GM23338 (cell line): ENCODE measurements at regions not wholly inside any gene's neighbourhood (a gene's known extent, or its start where the extent isn't known, plus 50 kb on each side); places are given as distances from the start of the nearest gene placed in this dataset.

Experiments used
- ATAC-seq: fragments of 200-7000 bp; cut with Tn5 transposase; 3 replicates; pipeline ENCODE4 v1.9.1; 2020
- DNase-seq: peaks from one replicate; pipeline ENCODE4 v3.0.0-alpha.2; 2015; ENCODE audit warnings: low spot score
- H2AFZ ChIP-seq: fragments of 200-600 bp; sonication (generic); 2 replicates; pipeline ENCODE4 v1.8.0; 2016; ENCODE audit warnings: antibody characterized with exemption, mild to moderate bottlenecking, moderate library complexity
- H3F3A ChIP-seq: fragments of 200-600 bp; sonication (generic); replicated peaks from 2 replicates; pipeline ENCODE4 v1.8.0; 2017; ENCODE audit warnings: antibody characterized with exemption, mixed run types, low read depth
- H3K27ac ChIP-seq: fragments of 200-600 bp; sonication (generic); 2 replicates; pipeline ENCODE4 v1.6.1; 2016; ENCODE audit warnings: low read depth
- H3K27me3 ChIP-seq: fragments of 200-600 bp; sonication (generic); 2 replicates; pipeline ENCODE4 v1.8.0; 2016; ENCODE audit warnings: mild to moderate bottlenecking, mixed run types, moderate library complexity; ENCODE audit not compliant: insufficient read depth
- H3K36me3 ChIP-seq: fragments of 200-600 bp; sonication (generic); 2 replicates; pipeline ENCODE4 v1.8.0; 2016; ENCODE audit warnings: mild to moderate bottlenecking; ENCODE audit not compliant: insufficient read depth
- H3K4me1 ChIP-seq: fragments of 200-600 bp; sonication (generic); 2 replicates; pipeline ENCODE4 v1.8.0; 2016; ENCODE audit warnings: mild to moderate bottlenecking, moderate library complexity; ENCODE audit not compliant: insufficient read depth
- H3K4me2 ChIP-seq: fragments of 200-600 bp; sonication (generic); 2 replicates; pipeline ENCODE4 v1.7.1; 2017; ENCODE audit warnings: mixed run types
- H3K4me3 ChIP-seq: fragments of 200-600 bp; sonication (generic); 2 replicates; pipeline ENCODE4 v1.6.1; 2016; ENCODE audit warnings: mixed run types
- H3K79me2 ChIP-seq: fragments of 200-600 bp; sonication (generic); replicated peaks from 2 replicates; pipeline ENCODE4 v1.8.0; 2017; ENCODE audit warnings: mild to moderate bottlenecking; ENCODE audit not compliant: insufficient read depth
- H3K9me2 ChIP-seq: fragments of 200-600 bp; sonication (generic); 2 replicates; pipeline ENCODE4 v1.8.0; 2017; ENCODE audit not compliant: insufficient read depth
- H4K20me1 ChIP-seq: fragments of 200-600 bp; sonication (generic); replicated peaks from 2 replicates; pipeline ENCODE4 v1.8.0; 2017; ENCODE audit warnings: mild to moderate bottlenecking; ENCODE audit not compliant: insufficient read depth
- H3K27ac Mint-ChIP-seq: 2 replicates; pipeline ENCODE4 v1.8.0; 2020; ENCODE audit warnings: inconsistent platforms, mild to moderate bottlenecking, moderate library complexity, mixed read lengths
- H3K27me3 Mint-ChIP-seq: 3 replicates; pipeline ENCODE4 v1.8.0; 2022; ENCODE audit warnings: low read depth, mild to moderate bottlenecking, moderate library complexity, mixed read lengths, inconsistent platforms; ENCODE audit not compliant: insufficient read depth, poor library complexity
- H3K36me3 Mint-ChIP-seq: 3 replicates; pipeline ENCODE4 v1.8.0; 2021; ENCODE audit warnings: low read depth, mild to moderate bottlenecking, inconsistent platforms, moderate library complexity, mixed read lengths
- H3K4me1 Mint-ChIP-seq: 3 replicates; pipeline ENCODE4 v1.8.0; 2020; ENCODE audit warnings: mild to moderate bottlenecking, inconsistent platforms, mixed read lengths
- H3K4me3 Mint-ChIP-seq: 3 replicates; pipeline ENCODE4 v1.8.0; 2021; ENCODE audit warnings: moderate library complexity, mild to moderate bottlenecking, inconsistent platforms, mixed read lengths
- H3K9me3 Mint-ChIP-seq: 3 replicates; pipeline ENCODE4 v1.8.0; 2020; ENCODE audit warnings: moderate library complexity, mild to moderate bottlenecking, inconsistent platforms, mixed read lengths
- CTCF ChIP-seq, 2 experiments: fragments of 200-600 bp in 1 of 2; sonication (generic) in 1 of 2; conservative IDR thresholded peaks; 2 replicates each; pipeline versions ENCODE4 v1.5.1 to v1.6.1; 2016 to 2017; ENCODE audit warnings: antibody characterized with exemption in 2 of 2, low read depth in 2 of 2, mild to moderate bottlenecking in 2 of 2, moderate library complexity in 1 of 2
- ETS1 ChIP-seq: IDR thresholded peaks from 2 replicates; pipeline ENCODE4 v1.6.1; 2016; ENCODE audit warnings: antibody characterized with exemption
- EZH2 ChIP-seq: fragments of 200-600 bp; sonication (generic); IDR thresholded peaks from one replicate; pipeline ENCODE4 v1.8.0; 2017; ENCODE audit warnings: antibody characterized with exemption, mild to moderate bottlenecking, low read depth; ENCODE audit not compliant: unreplicated experiment
- EZH2phosphoT487 ChIP-seq: fragments of 200-600 bp; sonication (generic); IDR thresholded peaks from one replicate; pipeline ENCODE4 v1.8.1; 2018; ENCODE audit warnings: antibody characterized with exemption; ENCODE audit not compliant: unreplicated experiment
- NANOG ChIP-seq: IDR thresholded peaks from 2 replicates; pipeline ENCODE4 v1.6.1; 2016; ENCODE audit warnings: antibody characterized with exemption, borderline replicate concordance
- POLR2AphosphoS5 ChIP-seq: IDR thresholded peaks from 2 replicates; pipeline ENCODE4 v1.6.1; 2016; ENCODE audit warnings: antibody characterized with exemption, low read depth
- REST ChIP-seq: IDR thresholded peaks from one replicate; pipeline ENCODE4 v1.6.1; 2018; ENCODE audit warnings: antibody characterized with exemption; ENCODE audit not compliant: unreplicated experiment
- ZNF114 ChIP-seq: fragments of 250-450 bp; sonication (Bioruptor Pico); IDR thresholded peaks from 2 replicates; pipeline ENCODE4 v1.5.0; 2020; ENCODE audit warnings: mild to moderate bottlenecking, moderate library complexity
- ZNF331 ChIP-seq: fragments of 250-450 bp; sonication (Bioruptor Pico); IDR thresholded peaks from 2 replicates; pipeline ENCODE4 v1.5.0; 2020; ENCODE audit warnings: low read depth, mild to moderate bottlenecking, moderate library complexity

DNA sequence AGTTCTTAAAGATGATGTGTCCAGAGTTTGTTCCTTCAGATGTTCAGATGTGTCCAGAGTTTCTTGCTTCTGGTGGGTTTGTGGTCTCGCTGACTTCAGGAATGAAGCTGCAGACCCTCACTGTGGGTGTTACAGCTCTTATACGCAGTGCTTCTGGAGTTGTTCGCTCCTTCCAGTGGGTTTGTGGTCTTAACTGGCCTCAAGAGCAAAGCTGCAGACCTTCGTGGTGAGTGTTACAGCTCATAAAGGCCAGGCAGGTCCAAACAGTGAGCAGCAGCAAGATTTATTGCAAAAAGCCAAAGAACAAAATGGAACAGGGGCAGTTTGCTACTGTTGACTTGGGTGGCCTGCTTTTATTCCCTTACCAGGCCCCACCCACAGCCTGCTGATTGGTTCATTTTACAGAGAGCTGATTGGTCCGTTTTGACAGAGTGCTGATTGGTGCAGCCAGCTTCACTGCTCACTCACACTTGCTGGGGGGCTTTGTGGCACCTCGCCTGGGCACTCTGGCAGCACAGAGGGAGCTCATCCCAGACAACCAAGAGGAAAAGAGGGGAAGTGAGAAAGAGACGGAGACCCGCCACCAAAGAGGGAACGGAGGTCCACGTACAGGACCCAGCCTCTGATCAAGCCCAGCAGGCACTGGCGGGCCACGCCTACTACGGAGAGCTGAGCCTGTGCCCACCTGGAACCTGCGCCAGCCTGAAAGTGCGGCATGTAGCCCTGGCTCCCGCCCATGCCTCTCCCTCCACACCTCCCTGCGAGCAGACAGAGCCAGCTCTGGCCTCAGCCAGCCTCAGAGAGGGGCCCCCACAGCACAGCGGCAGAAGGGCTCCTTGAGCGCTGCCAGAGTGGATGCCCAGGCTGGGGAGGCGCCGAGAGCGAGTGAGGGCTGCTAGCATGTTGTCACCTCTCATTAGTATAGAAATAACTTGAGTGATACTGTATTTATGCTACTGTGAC is 55.8 kb upstream of the SEMA3C start (continued):
- TF ChIP-seq ETS1: no peak
- TF ChIP-seq CTCF (conservative IDR thresholded peaks at IDR 0.05; ENCODE audit: low read depth in 2 of 2): no peak
- TF ChIP-seq EZH2: no peak
- TF ChIP-seq ZNF114 (CRISPR knock-in tag): no peak

- H3K4me1 Mint-ChIP-seq: peaks cover 5% of the 10 kb centered on the region; the same call in 2 of the 3 replicates
- Histone ChIP-seq H3F3A (no peaks in the 10 kb centered on the region), H3K27ac (no peak overlapping the region), H3K4me1 (no peaks in the 10 kb centered on the region), H4K20me1 (no peaks in the 10 kb centered on the region), H3K36me3 (no peaks in the 10 kb centered on the region), H3K79me2 (no peaks in the 10 kb centered on the region), H3K4me2 (no peak overlapping the region), H3K9me2 (no peaks in the 10 kb centered on the region), H2AFZ (no peak overlapping the region), H3K27me3 (no peaks in the 10 kb centered on the region), H3K4me3 (no peak overlapping the region)
- H3K9me3 Mint-ChIP-seq: peaks cover 6% of the 10 kb centered on the region; the same call in 1 of the 3 replicates
- H3K27ac Mint-ChIP-seq: no peak overlapping the region
- TF ChIP-seq NANOG (no peak), ZNF331 (CRISPR knock-in tag) (no peak), POLR2AphosphoS5 (no peak), EZH2phosphoT487 (no peak), CTCF (conservative IDR thresholded peaks at IDR 0.05; ENCODE audit: low read depth in 2 of 2) (no peak), ETS1 (no peak), ZNF114 (CRISPR knock-in tag) (no peak), EZH2 (no peak), REST (no peak)
- H3K4me3 Mint-ChIP-seq: no peak overlapping the region
- no peaks in the 10 kb centered on the region; the same call in 2 of the 3 replicates for H3K36me3 Mint-ChIP-seq
- DNase-seq (no peak), ATAC-seq (no peak)
- peaks cover 2% of the 10 kb centered on the region for H3K27me3 Mint-ChIP-seq
Measured at GRCh38 chr7:80971225-80971624, 52.4 kb upstream of the SEMA3C start.
